ENCODE measurements at regions not wholly inside any gene's neighbourhood (a gene's known extent, or its start where the extent isn't known, plus 50 kb on each side); places are given as distances from the start of the nearest gene placed in this dataset.

GRCh38 chr1:112196731-112197130 lies 199.3 kb upstream of the CTTNBP2NL start:
- H2BK5ac ChIP-seq (ENCODE audit: insufficient read length, low read length) = no peak overlapping the region
- no peak overlapping the region for H3T11ph ChIP-seq (ENCODE audit: low read length)
- no peak overlapping the region for H3K18ac ChIP-seq (ENCODE audit: insufficient read length, low read depth, low read length)
- no peak overlapping the region for H3K4ac ChIP-seq (ENCODE audit: low read depth, low read length)
- H3K27ac Mint-ChIP-seq = no peak overlapping the region
- H4K5ac ChIP-seq (ENCODE audit: insufficient read length, low read depth, low read length) = no peak overlapping the region
- H3K4me1 ChIP-seq (ENCODE audit: insufficient read depth, low read length) = no peaks in the 10 kb centered on the region
- no peak overlapping the region for H4K8ac ChIP-seq (replicated peaks; ENCODE audit: insufficient read length, low read depth, low read length)
- no peaks in the 10 kb centered on the region for H3K27me3 ChIP-seq (ENCODE audit: insufficient read depth, low read length)
- H3K4me2 ChIP-seq (ENCODE audit: insufficient read depth, insufficient read length, low read length) = no peak overlapping the region
- no peak overlapping the region for H2BK20ac ChIP-seq (ENCODE audit: low read depth, low read length, poor library complexity, severe bottlenecking)
- H3K9ac ChIP-seq (ENCODE audit: extremely low read depth, insufficient read length, low read length) = no peak overlapping the region
- no peaks in the 10 kb centered on the region; a peak in 1 of 7 replicates for H3K36me3 Mint-ChIP-seq (ENCODE audit: insufficient read depth in 1 of 3, low read depth in 3 of 3)
- no peak overlapping the region for H3K56ac ChIP-seq (ENCODE audit: insufficient read length, low read depth, low read length)
- H3K4me3 Mint-ChIP-seq = no peak overlapping the region
- TF ChIP-seq CTCF (conservative IDR thresholded peaks at IDR 0.05) = no peak
- peaks cover 1 to 3% of the 10 kb centered on the region in 2 experiments; a peak in 2 of 5 replicates for H3K9me3 Mint-ChIP-seq
- no peak overlapping the region for H3K27ac ChIP-seq (ENCODE audit: insufficient read length, low read depth, low read length)
- no peaks in the 10 kb centered on the region for H3K23me2 ChIP-seq (ENCODE audit: insufficient read length, low read depth, low read length, poor library complexity, severe bottlenecking)
- H2BK120ac ChIP-seq (ENCODE audit: low read depth, low read length, poor library complexity, severe bottlenecking) = no peak overlapping the region
- H3K27me3 Mint-ChIP-seq (ENCODE audit: low read depth) = peaks cover 11% of the 10 kb centered on the region
- H2AK5ac ChIP-seq (ENCODE audit: insufficient read length, low read length) = no peak overlapping the region
- no peak overlapping the region for H3K14ac ChIP-seq (ENCODE audit: insufficient read depth, low read length)
- H4K91ac ChIP-seq (ENCODE audit: insufficient read length, low read depth, low read length) = no peak overlapping the region
- H2BK12ac ChIP-seq (ENCODE audit: insufficient read length, low read depth, low read length) = no peak overlapping the region
- no peak overlapping the region for H2BK15ac ChIP-seq (ENCODE audit: low read depth, low read length)
- no peaks in the 10 kb centered on the region for H3K79me1 ChIP-seq (ENCODE audit: insufficient read depth, low read depth, low read length, poor library complexity, severe bottlenecking)
- H3K4me1 Mint-ChIP-seq = no peaks in the 10 kb centered on the region
- no peak overlapping the region for H3K23ac ChIP-seq (ENCODE audit: insufficient read length, low read depth, low read length)
- no peak overlapping the region for H2AFZ ChIP-seq (ENCODE audit: low read length)
- no CpG with 5 or more reads among the region's 4 CpGs for WGBS (ENCODE audit: extremely low coverage, insufficient read length, low lambda C conversion rate)
- no peaks in the 10 kb centered on the region for H3K9me3 ChIP-seq (ENCODE audit: control insufficient read depth, low read depth, low read length)
- no peaks in the 10 kb centered on the region for H3K79me2 ChIP-seq (ENCODE audit: insufficient read depth, low read length)
- H4K20me1 ChIP-seq (ENCODE audit: control insufficient read depth, insufficient read depth, insufficient read length) = no peaks in the 10 kb centered on the region
- no peak for DNase-seq

All from H9 (cell line).